Neural progenitor cell (in vitro differentiated cells): ENCODE measurements at regions not wholly inside any gene's neighbourhood (a gene's known extent, or its start where the extent isn't known, plus 50 kb on each side); places are given as distances from the start of the nearest gene placed in this dataset.

Source experiments
- CTCF ChIP-seq: fragments of 200-600 bp; sonication (generic); IDR thresholded peaks from 2 replicates; pipeline ENCODE4 v1.5.1; 2017; ENCODE audit warnings: antibody characterized with exemption, mild to moderate bottlenecking
- EZH2 ChIP-seq: fragments of 200-600 bp; sonication (generic); IDR thresholded peaks from 2 replicates; pipeline ENCODE4 v1.6.1; 2017; ENCODE audit warnings: antibody characterized with exemption, mild to moderate bottlenecking, moderate library complexity

GRCh38 chr16:22751104-22751667, 62.8 kb upstream of the HS3ST2 start:
- TF ChIP-seq CTCF (no peak), EZH2 (no peak)
